HG03025 (cell line): ENCODE measurements at regions not wholly inside any gene's neighbourhood (a gene's known extent, or its start where the extent isn't known, plus 50 kb on each side); places are given as distances from the start of the nearest gene placed in this dataset.
A peak's percentile ranks its signal among the peaks of the same experiment; 100 is the strongest.

ENCODE experiments used
- ATAC-seq: cut with Tn5 transposase; IDR thresholded peaks from one replicate; pipeline ENCODE4 v1.9.1; 2021; ENCODE audit warnings: mild to moderate bottlenecking, moderate library complexity; ENCODE audit not compliant: unreplicated experiment, low FRiP score

- ATAC-seq, result no peak
Measured at GRCh38 chr7:84362360-84362759, 167.8 kb upstream of the SEMA3A start.

GRCh38 chr7:84354866-84355265, 160.3 kb upstream of the SEMA3A start:
- no peak for ATAC-seq

DNA sequence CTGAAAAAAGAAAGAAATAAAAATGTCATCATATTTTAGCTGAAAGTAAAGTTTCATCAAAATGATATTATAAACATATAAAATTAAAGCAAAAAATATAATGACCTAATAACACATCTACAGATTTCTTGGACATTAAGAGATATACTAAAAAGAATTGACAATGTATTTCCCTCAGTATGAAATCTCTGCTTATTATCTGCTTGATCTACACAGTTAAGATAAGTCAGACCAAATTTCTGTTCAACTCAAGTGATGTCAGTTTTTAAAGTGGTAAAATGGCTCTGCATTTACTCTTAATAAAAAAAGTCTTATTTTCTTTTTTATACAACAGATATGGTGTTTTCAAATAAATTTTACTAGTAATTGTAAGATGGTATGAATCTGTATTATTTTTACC, 159.4 kb upstream of the SEMA3A start:
- no peak for ATAC-seq

DNA sequence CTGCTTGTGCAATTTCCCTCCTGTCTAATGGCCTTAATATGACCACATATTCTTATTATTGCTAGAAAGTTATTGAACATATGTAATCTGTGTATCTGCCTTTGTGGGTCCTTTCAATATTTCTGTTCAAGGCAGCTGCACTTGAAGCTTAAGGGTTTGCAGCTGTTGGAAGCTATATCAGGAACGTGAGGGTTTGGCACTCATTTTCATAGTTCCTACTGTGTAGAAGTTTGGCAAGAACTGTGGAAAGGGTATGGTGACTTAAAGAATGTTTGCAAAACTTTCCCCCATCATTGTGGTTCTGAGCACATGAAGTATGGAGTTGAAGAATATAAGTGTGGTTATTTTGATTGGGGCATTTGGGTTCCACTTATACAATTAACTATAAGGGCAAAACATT, 144.7 kb upstream of the SEMA3A start:
- no peak for ATAC-seq

DNA sequence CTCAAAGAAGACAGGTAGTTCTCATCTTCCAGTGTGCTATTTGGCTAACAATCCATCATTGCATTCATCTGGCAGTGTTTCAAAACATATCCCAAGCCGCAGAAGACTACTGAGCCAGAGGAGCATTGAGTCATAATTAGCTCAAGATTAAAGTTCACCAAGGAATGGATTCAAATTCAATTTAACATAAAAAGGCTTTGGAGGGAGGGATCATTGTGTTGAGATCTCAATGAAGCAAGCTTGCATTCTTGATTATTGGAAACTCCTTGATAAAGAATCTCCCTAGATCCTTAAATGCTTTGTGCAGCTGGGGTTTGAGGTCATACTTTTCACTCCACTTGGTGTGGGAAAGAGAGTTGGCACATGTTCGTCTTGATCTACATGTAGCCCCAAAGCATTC, 142.8 kb upstream of the SEMA3A start:
- no peak for ATAC-seq

GRCh38 chr7:84336766-84337165, 142.2 kb upstream of the SEMA3A start:
- ATAC-seq, result peak; percentile 32

DNA sequence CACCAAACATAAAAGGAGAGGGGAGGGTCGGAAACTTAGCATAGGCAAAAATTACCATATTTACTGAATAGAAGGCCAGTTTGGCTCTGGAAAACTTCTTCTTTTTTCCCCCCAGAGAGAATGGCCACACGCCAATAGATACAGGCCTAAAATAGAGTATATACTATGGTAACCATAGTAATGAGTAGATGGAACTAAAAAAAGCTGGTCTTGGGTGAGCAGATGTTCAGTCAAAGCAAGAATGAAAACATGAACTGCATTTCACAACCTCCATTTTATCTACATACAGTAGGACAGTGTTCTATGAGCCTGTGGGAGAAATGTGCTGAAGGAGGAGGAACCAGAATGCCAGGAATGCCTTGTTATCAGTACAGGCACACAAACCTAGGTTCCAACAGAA, 141.7 kb upstream of the SEMA3A start:
- ATAC-seq, result peak; percentile 98

- no peak for ATAC-seq
Measured at GRCh38 chr7:84331616-84332015, 137.0 kb upstream of the SEMA3A start.

GRCh38 chr7:84328571-84328970, 134.0 kb upstream of the SEMA3A start:
- ATAC-seq, result no peak

DNA sequence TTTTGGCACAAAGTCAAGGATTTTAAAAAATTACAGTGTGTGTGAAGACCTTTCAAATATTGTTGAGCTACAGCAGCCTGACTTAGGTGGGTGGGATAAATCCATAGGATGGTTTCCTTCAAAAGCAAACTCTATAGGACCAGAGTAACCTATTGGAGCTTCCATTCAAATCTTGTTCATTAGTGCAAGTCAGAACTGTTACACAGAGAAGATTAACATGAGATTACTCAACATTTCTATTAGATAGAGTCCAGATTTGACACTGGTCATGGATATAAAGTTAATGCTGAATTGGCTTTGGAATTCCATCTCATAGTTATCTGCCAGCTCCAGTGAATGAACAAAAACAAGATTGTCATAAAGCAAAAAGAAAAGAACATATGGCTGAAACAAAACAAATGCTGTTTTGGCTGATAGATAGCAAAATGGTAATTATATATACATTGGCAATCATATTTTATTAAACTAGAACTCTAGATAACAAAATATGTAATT, 129.6 kb upstream of the SEMA3A start:
- ATAC-seq, result no peak

DNA sequence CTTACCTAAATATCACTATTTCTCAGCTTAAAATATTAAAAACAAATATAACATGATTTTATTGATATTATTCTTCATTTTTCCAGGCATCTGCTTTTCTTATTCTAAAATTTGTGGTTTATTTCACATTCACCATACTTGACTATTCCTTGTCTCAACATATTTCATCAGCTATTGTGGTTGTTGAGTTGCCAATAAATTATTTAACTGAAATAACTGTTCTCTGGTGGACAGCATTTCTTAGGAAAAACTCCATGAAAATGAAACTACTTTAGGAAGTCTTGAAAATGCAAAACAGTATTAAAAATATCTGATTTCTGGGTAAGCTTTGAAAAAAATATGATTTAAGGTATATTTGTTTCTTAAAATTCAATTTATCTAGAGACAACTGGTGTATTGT, 122.9 kb upstream of the SEMA3A start:
- ATAC-seq, result no peak

GRCh38 chr7:84314263-84314662, 119.7 kb upstream of the SEMA3A start:
- no peak for ATAC-seq

GRCh38 chr7:84304407-84304806, 109.8 kb upstream of the SEMA3A start:
- ATAC-seq, result no peak

DNA sequence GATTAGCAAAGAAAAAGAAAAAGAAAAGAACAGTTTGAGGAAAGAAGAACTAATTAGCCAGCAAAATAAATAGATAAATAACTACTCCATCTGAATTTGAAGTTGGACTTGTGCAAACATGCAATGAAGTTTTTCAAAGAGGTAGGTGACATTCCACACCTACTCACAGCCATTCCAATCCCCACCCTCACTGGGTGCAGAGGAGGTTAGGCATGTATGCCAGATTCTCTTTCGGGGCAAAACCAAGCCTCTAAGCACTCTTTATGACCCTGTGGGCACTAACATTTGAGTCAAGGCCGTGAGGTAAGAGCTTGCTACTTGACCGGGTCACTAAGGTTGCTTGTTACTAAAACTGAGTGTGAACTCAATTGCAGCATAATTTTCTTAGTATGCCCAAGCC, 108.4 kb upstream of the SEMA3A start:
- no peak for ATAC-seq

DNA sequence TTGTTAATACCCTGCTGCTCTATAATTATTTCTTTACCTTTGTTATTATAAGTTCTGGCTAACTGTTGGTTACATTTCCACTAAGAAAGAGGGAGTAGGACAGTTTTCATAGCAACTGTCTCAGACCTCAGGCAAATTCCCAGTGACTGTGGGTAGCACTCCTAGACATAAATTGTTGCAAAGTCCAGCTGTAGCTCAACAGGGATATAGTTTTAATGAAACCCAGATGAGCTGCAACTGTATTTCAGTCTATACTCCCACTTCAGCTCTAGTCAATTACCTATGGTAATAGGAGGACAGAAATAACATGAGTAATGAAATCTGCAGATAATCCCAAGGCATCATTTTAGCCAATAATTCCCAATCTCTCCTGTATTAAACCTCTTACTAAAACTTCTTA, 103.0 kb upstream of the SEMA3A start:
- ATAC-seq, result no peak

GRCh38 chr7:84294847-84295455, 100.4 kb upstream of the SEMA3A start:
- ATAC-seq, result no peak

GRCh38 chr7:84294391-84294790, 99.8 kb upstream of the SEMA3A start:
- no peak for ATAC-seq

DNA sequence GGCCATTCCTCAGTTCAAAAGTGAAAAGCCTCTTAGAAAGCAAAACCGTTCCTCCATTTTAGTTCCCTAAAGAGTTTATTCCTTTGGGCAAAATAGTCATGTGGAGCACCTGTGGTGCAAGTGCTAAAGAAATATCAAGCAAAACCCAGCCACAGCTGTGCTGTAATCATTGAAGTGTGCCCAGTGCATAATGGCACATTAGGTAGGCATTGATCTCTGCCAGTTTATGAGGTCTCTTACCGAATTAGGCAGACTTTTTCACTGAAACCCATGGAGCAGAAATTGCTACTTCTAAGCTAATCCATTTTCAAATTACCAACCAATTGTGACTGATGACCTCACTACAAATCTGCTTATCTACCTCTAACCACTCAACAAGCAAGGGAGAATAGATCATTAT, 97.2 kb upstream of the SEMA3A start:
- ATAC-seq, result no peak

DNA sequence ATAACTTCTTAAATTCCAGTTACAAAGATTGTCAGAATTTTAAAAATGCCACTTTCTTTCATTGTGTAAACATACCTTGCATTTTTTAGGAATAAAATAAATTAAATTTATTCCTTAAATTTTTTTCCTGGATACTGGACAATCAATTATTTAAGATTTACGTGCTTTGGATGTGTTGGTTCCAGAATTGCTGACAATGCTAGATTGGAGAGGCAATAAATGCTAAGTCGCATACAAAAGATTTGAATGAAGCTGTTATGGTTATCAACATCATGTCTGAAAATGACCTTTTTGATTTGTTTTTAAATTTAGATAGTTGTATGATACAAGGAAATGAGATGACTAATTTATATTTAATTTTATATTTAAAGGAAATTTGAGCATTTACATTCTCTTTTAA, 89.2 kb upstream of the SEMA3A start:
- ATAC-seq, result no peak

GRCh38 chr7:84281518-84281917, 86.9 kb upstream of the SEMA3A start:
- no peak for ATAC-seq

GRCh38 chr7:84277628-84278224, 83.1 kb upstream of the SEMA3A start:
- ATAC-seq, result no peak

- no peak for ATAC-seq
Measured at GRCh38 chr7:84274029-84274638, 79.5 kb upstream of the SEMA3A start.
